GM21447 (cell line): ENCODE measurements at regions not wholly inside any gene's neighbourhood (a gene's known extent, or its start where the extent isn't known, plus 50 kb on each side); places are given as distances from the start of the nearest gene placed in this dataset.

ENCODE experiments used
- ATAC-seq: cut with Tn5 transposase; IDR thresholded peaks from one replicate; pipeline ENCODE4 v1.9.1; 2021; ENCODE audit not compliant: unreplicated experiment

GRCh38 chr7:110326966-110327365 lies 764.0 kb upstream of the LRRN3 start:
- no peak for ATAC-seq

- no peak for ATAC-seq
Observed at GRCh38 chr7:110336423-110336822, 754.5 kb upstream of the LRRN3 start.

DNA sequence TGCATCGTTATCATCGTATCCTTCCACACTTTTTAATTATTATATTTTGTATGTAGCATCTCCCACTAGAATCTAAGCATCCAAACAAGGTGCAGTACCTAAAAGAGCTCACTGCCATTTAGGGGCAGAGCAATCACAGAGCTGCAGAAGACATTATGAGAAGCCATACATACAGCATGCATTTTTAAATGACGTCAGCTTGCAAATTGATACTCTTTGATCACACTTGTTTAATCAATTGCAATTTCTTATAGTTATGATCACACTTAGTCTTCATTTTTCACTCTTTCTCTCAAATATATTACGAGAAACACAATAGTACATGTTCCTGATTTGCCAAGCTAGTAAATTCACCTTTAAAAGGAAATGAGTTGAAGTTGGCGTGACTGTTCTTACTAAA lies 753.3 kb upstream of the LRRN3 start:
- ATAC-seq = no peak

GRCh38 chr7:110347081-110347480 lies 743.8 kb upstream of the LRRN3 start:
- ATAC-seq = no peak

DNA sequence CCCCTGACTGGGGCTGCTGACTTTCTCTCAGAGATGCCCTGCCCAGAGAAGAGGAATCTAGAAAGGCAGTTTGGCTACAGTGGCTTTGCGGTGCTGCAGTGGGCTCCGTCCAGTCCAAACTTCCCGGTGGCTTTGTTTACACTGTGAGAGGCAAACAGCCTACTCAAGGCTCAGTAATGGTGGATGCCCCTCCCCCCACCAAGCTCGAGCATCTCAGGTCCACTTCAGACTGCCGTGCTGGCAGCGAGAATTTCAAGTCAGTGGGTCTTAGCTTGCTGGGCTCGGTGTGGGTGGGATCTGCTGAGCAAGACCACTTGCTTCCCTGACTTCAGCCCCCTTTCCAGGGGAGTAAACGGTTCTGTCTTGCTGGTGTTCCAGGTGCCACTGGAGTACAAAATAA lies 734.5 kb upstream of the LRRN3 start:
- ATAC-seq = no peak

DNA sequence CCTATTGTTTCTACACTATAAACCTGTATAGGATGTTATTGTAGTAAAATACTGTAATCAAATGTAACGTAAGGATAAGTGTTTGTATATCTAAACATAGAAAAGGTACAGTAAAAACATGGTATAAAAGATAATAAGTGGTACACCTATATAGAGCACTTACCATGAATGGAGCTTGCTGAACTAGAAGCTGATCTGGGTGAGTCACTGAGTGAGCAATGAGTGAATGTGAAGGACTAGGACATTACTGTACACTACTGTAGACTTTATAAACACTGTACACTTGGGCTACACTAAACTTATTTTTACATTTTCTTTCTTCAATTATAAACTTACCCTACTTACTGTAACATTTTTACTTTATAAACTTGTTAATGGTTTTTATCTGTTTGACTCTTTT lies 732.9 kb upstream of the LRRN3 start:
- no peak for ATAC-seq

- no peak for ATAC-seq
Observed at GRCh38 chr7:110371709-110372108, 719.2 kb upstream of the LRRN3 start.

DNA sequence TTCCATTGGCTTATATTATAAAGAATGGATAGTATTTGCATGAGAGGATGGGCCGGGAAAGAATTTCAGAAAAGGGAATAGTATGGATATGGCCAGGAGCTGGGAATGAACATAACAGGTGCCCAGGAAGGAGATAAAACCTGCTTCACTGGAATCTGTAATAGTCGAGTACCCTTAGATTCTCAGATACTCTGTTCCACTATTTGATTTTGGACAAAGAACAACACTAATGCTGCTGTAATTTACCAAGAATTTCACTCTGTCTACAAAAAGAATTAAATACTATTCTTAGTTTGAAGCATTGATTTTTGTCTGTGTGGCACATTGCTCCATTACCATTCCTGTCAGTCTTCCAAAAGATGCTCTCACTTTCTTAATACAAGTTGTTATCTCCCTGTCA lies 718.2 kb upstream of the LRRN3 start:
- ATAC-seq = no peak

DNA sequence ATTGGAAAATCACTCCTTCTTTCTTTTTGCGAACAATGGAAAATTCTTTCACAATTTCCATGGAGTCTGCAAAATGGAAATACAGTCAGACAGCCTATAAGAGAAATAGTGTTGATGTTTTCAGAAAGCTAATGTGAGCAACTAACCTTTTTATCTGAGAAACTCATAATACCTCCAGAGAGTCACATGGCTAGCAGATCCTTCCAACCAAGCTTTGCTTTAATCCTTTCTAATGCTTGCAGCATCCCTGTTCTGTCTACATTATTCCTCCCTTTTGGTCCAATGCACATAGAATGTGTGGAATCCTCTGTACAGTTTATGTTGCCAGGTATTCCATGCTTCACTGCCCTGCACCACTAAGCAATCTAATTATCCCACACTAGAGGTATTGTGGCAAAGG lies 717.5 kb upstream of the LRRN3 start:
- ATAC-seq = no peak

- ATAC-seq = no peak
Observed at GRCh38 chr7:110373859-110374258, 717.1 kb upstream of the LRRN3 start.

GRCh38 chr7:110375068-110375467 lies 715.9 kb upstream of the LRRN3 start:
- ATAC-seq = no peak

GRCh38 chr7:110382736-110383135 lies 708.2 kb upstream of the LRRN3 start:
- no peak for ATAC-seq

DNA sequence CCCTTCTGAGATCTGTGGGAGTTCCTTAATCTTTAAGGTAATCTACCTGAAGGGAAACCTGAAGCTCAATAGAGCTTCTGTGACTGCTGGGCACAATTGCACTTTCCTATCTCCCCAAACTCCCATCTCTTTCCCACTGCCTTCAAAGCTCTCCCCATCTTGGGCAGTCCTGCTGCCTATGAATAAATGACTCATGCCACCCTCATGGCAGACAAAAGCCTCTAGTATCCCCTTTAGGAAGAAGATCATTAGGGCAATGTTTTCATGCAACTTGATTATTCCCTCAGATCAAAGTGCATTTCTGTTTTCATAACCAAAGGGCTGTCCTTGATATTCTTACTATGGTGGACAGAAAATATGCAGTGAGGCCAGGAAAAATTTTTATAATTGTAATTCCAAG lies 704.9 kb upstream of the LRRN3 start:
- no peak for ATAC-seq

- ATAC-seq = no peak
Observed at GRCh38 chr7:110386913-110387312, 704.0 kb upstream of the LRRN3 start.

GRCh38 chr7:110387689-110388088 lies 703.2 kb upstream of the LRRN3 start:
- no peak for ATAC-seq

GRCh38 chr7:110388457-110388856 lies 702.5 kb upstream of the LRRN3 start:
- no peak for ATAC-seq

DNA sequence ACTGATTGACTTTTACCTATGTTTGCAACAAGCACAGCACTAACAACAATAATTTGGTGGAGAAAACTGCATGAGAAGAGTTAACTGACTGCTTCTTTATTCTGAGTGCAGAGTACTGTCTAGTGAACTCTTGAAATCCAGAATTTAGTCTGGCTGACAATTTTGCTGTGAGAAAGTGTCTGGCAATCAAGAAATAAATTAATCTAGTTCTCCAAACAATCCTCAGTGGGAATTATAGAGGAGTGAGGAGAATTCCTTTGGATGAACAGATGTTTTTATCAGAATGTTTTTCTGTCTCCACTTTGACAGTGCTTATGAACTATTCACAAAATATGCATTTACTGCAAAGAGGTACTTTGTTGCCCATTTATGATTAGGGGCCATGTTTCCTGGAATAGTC lies 694.9 kb upstream of the LRRN3 start:
- ATAC-seq = no peak

DNA sequence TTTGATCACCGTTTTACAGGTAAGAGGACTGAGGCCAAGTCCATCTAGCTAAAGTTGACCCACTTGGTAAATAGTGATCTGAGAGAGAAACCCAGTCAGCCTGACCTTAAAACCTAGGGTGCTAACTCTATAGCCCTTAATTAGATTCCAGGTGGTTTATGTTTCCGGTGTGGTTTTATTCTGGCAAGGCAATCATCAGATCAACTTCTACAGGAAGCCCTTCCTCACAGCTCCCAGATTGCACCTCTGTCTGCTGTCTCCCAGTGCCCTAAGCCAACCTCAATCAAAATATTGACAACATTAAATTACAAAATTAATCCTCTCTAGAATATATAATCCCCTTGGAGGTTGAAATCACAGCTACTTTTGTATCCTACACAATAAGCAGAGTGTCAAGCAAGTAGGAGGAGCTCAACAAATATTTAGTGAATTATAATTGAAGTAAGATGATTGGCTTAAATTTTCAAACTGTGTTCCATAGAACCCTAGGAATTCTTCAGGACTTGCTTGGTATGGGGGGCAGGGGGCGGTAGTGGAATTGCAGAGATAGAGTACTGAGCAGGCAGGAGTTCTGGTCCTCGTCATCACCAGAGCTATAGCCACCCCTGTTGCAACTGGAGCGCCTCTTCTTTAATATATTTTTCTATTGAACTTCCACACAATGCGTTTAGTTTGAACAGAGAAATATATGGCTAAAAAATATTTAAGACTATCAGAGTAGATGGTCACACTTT lies 692.8 kb upstream of the LRRN3 start:
- ATAC-seq = no peak

DNA sequence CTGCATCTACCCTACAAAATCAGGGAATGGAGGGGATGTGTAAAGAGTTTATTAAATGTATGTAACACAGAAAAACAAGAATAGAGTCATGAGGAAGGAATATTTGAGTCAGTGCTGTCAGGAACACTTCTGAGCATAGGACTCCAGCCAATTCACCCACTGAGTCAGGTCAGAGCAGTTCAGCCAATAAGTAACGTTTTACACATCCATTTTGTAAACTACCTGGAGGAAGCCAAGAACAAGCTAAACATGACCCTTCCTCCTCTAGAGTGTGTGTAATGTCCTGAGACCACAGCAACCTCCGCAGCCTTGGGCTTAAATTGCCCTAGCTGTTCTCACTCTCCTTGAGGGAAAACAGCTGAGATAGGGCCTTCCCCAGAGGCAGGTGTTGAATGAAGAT lies 691.5 kb upstream of the LRRN3 start:
- no peak for ATAC-seq

- no peak for ATAC-seq
Observed at GRCh38 chr7:110400411-110400810, 690.5 kb upstream of the LRRN3 start.

DNA sequence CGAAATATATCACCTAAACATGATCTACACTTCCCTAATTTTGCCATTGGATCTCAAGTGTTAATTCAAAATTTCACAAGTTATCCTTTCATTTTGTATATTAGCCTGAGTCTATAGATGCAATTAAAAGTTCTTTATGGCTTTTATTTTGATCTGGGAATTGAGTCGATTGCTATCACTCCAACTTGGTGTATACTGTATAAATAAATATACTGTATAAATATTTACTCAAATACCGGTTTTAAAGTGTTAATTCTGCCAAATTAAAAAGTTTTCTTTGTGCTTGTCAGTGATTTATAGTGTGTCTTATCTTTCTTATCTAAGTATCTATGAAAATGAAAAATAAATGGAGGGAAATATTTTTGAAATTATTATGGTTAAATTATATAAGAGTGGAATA lies 683.7 kb upstream of the LRRN3 start:
- ATAC-seq = no peak

- ATAC-seq = no peak
Observed at GRCh38 chr7:110407706-110408105, 683.2 kb upstream of the LRRN3 start.

DNA sequence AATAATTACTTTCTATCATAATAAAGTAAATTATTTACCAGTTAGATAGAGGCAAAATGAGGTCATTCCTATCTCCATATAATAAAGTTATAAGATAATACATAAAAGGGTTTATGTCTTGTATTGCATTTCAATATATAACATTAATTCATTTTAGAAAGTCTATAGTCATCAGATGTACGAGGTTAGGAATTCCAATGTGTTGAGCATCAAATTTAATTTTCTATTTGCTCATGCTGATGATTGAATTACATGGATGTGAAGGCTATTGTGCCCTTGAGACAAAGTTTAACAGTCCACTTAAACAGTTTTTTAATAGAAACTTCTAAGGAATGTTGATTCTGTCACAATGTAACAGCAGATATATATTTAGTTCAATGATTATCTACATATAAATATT lies 678.3 kb upstream of the LRRN3 start:
- ATAC-seq = no peak
